Erythroblast (primary cell): ENCODE measurements at regions not wholly inside any gene's neighbourhood (a gene's known extent, or its start where the extent isn't known, plus 50 kb on each side); places are given as distances from the start of the nearest gene placed in this dataset.

ENCODE experiments used
- DNase-seq, 2 experiments: peaks; one replicate each; lab custom pipeline; 2025; lab: John Stamatoyannopoulos, UW
- GATA1 ChIP-seq: IDR thresholded peaks from 2 replicates; pipeline ENCODE4 v1.6.1; 2011; ENCODE audit warnings: low read depth, mild to moderate bottlenecking, control low read depth, low read length, moderate library complexity
- POLR2A ChIP-seq: IDR thresholded peaks from 2 replicates; pipeline ENCODE4 v1.6.1; 2011; ENCODE audit warnings: mild to moderate bottlenecking, low read length

GRCh38 chr6:50589751-50590470 lies 123.4 kb upstream of the TFAP2D start:
- DNase-seq, result no peak
- TF ChIP-seq GATA1, result no peak
- TF ChIP-seq POLR2A, result no peak

GRCh38 chr6:50591135-50591534 lies 122.2 kb upstream of the TFAP2D start:
- TF ChIP-seq POLR2A (no peak), GATA1 (no peak)

GRCh38 chr6:50600280-50600679 lies 113.0 kb upstream of the TFAP2D start:
- no peak for DNase-seq
- TF ChIP-seq POLR2A, result no peak
- no peak for TF ChIP-seq GATA1

More at GRCh38 chr6:50591135-50591534, 122.2 kb upstream of the TFAP2D start:
- DNase-seq, result no peak

- no peak for TF ChIP-seq POLR2A
- TF ChIP-seq GATA1, result no peak
- peak; percentile 13 to 51 for DNase-seq
Observed at GRCh38 chr6:50602292-50602691, 111.0 kb upstream of the TFAP2D start.

- no peak for DNase-seq
- TF ChIP-seq GATA1, result no peak
- TF ChIP-seq POLR2A, result no peak
Observed at GRCh38 chr6:50608421-50608820, 104.9 kb upstream of the TFAP2D start.

GRCh38 chr6:50610562-50610961 lies 102.8 kb upstream of the TFAP2D start:
- no peak for DNase-seq
- TF ChIP-seq GATA1, result no peak

- no peak for DNase-seq
- no peak for TF ChIP-seq GATA1
- no peak for TF ChIP-seq POLR2A
Observed at GRCh38 chr6:50635429-50635828, 77.9 kb upstream of the TFAP2D start.

GRCh38 chr6:50637267-50637666 lies 76.1 kb upstream of the TFAP2D start:
- DNase-seq, result no peak
- TF ChIP-seq POLR2A (no peak), GATA1 (no peak)

GRCh38 chr6:50649086-50649485 lies 64.2 kb upstream of the TFAP2D start:
- TF ChIP-seq GATA1 (no peak), POLR2A (no peak)
- DNase-seq, result no peak

- TF ChIP-seq POLR2A (no peak), GATA1 (no peak)
- no peak for DNase-seq
Observed at GRCh38 chr6:50653253-50653652, 60.1 kb upstream of the TFAP2D start.

GRCh38 chr6:50654155-50654554 lies 59.2 kb upstream of the TFAP2D start:
- TF ChIP-seq POLR2A, result no peak
- TF ChIP-seq GATA1, result no peak
- no peak for DNase-seq

- no peak for TF ChIP-seq POLR2A
- TF ChIP-seq GATA1, result no peak
- peak; percentile 4 to 26 for DNase-seq
Observed at GRCh38 chr6:50655848-50656453, 57.4 kb upstream of the TFAP2D start.

GRCh38 chr6:50657513-50657912 lies 55.8 kb upstream of the TFAP2D start:
- DNase-seq, result no peak
- no peak for TF ChIP-seq GATA1
- no peak for TF ChIP-seq POLR2A

GRCh38 chr6:50658561-50658960 lies 54.8 kb upstream of the TFAP2D start:
- DNase-seq, result no peak
- TF ChIP-seq GATA1 (no peak), POLR2A (no peak)

GRCh38 chr6:50661636-50662035 lies 51.7 kb upstream of the TFAP2D start:
- DNase-seq, result no peak
- no peak for TF ChIP-seq POLR2A
- no peak for TF ChIP-seq GATA1
